ENCODE measurements at regions not wholly inside any gene's neighbourhood (a gene's known extent, or its start where the extent isn't known, plus 50 kb on each side); places are given as distances from the start of the nearest gene placed in this dataset.

GRCh38 chr14:86892152-86892956, 1100.6 kb downstream of the GALC start:
- DNase-seq (ENCODE audit: low spot score): no peak
- TF ChIP-seq CTCF (IDR thresholded peaks at IDR 0.05; ENCODE audit: unreplicated experiment): no peak
- Mint-ChIP-seq H3K9me3 (ENCODE audit: unreplicated experiment) (no peaks in the 10 kb centered on the region), H3K27me3 (ENCODE audit: unreplicated experiment) (no peaks in the 10 kb centered on the region), H3K27ac (ENCODE audit: unreplicated experiment) (no peak overlapping the region), H3K4me3 (ENCODE audit: unreplicated experiment) (no peak overlapping the region), H3K4me1 (ENCODE audit: unreplicated experiment) (peaks cover 8% of the 10 kb centered on the region), H3K36me3 (ENCODE audit: low read depth, unreplicated experiment) (no peaks in the 10 kb centered on the region)

DNA sequence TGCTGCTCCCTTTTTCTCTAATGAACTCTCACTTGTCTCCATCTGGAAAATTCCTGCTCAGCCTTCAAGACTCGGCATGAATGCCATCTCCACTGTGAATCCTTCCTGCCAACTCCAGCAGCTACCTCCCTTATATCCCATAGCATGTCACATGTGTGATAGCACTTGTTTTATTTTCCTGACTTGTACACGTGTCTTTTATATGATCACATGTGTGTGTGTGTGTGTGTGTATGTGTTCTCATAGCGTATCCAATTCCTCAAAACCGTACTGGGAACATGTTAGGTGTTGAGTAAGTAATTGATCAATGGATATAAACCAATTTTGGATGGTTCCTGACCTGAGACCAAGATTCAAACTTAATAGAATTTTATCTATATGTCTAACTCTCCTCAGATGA, 1107.7 kb downstream of the GALC start:
- Mint-ChIP-seq H3K4me3 (ENCODE audit: unreplicated experiment) (no peak overlapping the region), H3K27me3 (ENCODE audit: unreplicated experiment) (no peaks in the 10 kb centered on the region), H3K36me3 (ENCODE audit: low read depth, unreplicated experiment) (no peaks in the 10 kb centered on the region), H3K27ac (ENCODE audit: unreplicated experiment) (no peak overlapping the region), H3K4me1 (ENCODE audit: unreplicated experiment) (no peaks in the 10 kb centered on the region), H3K9me3 (ENCODE audit: unreplicated experiment) (no peaks in the 10 kb centered on the region)
- no peak for TF ChIP-seq CTCF (IDR thresholded peaks at IDR 0.05; ENCODE audit: unreplicated experiment)
- DNase-seq (ENCODE audit: low spot score): no peak

DNA sequence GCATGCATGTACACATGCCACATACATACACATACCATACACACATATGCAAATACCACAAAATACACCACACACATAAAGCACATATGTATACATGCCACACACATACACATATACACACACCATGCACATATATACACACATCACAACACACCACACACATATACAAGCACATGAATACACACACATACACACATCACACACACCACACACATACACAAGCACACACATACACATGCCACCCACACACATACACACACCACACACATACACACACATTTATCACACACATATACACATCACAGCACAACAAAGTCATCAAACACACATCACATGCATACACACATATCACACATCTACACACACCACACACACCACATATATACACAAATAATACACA, 1108.5 kb downstream of the GALC start:
- DNase-seq (ENCODE audit: low spot score): no peak
- Mint-ChIP-seq H3K4me3 (ENCODE audit: unreplicated experiment) (no peak overlapping the region), H3K27ac (ENCODE audit: unreplicated experiment) (no peak overlapping the region), H3K4me1 (ENCODE audit: unreplicated experiment) (no peaks in the 10 kb centered on the region), H3K9me3 (ENCODE audit: unreplicated experiment) (no peaks in the 10 kb centered on the region), H3K27me3 (ENCODE audit: unreplicated experiment) (no peaks in the 10 kb centered on the region), H3K36me3 (ENCODE audit: low read depth, unreplicated experiment) (no peaks in the 10 kb centered on the region)
- no peak for TF ChIP-seq CTCF (IDR thresholded peaks at IDR 0.05; ENCODE audit: unreplicated experiment)

GRCh38 chr14:86882818-86883217, 1110.2 kb downstream of the GALC start:
- no peak for TF ChIP-seq CTCF (IDR thresholded peaks at IDR 0.05; ENCODE audit: unreplicated experiment)
- H3K36me3 Mint-ChIP-seq (ENCODE audit: low read depth, unreplicated experiment): no peaks in the 10 kb centered on the region
- H3K9me3 Mint-ChIP-seq (ENCODE audit: unreplicated experiment): no peaks in the 10 kb centered on the region
- H3K27ac Mint-ChIP-seq (ENCODE audit: unreplicated experiment): no peak overlapping the region
- no peaks in the 10 kb centered on the region for H3K4me1 Mint-ChIP-seq (ENCODE audit: unreplicated experiment)
- no peak for DNase-seq (ENCODE audit: low spot score)
- no peak overlapping the region for H3K4me3 Mint-ChIP-seq (ENCODE audit: unreplicated experiment)
- H3K27me3 Mint-ChIP-seq (ENCODE audit: unreplicated experiment): no peaks in the 10 kb centered on the region

DNA sequence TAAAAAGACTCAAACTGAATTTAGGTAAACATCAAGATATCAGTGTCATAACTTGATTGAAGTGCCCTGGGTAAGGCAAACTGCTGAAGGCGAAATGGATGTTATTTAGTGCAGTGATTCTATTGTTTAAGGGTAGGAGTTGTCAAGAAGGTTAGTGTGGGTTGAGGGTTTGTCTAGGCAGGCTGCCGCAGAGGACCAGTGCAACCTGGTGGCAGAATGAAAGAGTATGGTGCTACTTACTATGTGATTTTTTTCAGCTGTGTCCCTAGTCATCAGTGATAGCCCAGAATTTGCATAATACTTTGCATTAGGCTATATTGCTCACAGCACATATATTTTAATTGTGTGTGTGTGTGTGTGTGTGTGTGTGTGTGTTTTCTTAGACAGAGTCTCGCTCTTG, 1127.0 kb downstream of the GALC start:
- Mint-ChIP-seq H3K9me3 (ENCODE audit: unreplicated experiment) (no peaks in the 10 kb centered on the region), H3K27me3 (ENCODE audit: unreplicated experiment) (no peaks in the 10 kb centered on the region), H3K36me3 (ENCODE audit: low read depth, unreplicated experiment) (no peaks in the 10 kb centered on the region), H3K4me1 (ENCODE audit: unreplicated experiment) (no peaks in the 10 kb centered on the region), H3K27ac (ENCODE audit: unreplicated experiment) (no peak overlapping the region), H3K4me3 (ENCODE audit: unreplicated experiment) (no peak overlapping the region)
- DNase-seq (ENCODE audit: low spot score): no peak
- TF ChIP-seq CTCF (IDR thresholded peaks at IDR 0.05; ENCODE audit: unreplicated experiment): no peak
